ENCODE measurements at regions not wholly inside any gene's neighbourhood (a gene's known extent, or its start where the extent isn't known, plus 50 kb on each side); places are given as distances from the start of the nearest gene placed in this dataset.

- no peak for DNase-seq
These were observed 907.6 kb downstream of the TFAP2A start for GRCh38 chr6:9507136-9507895.

GRCh38 chr6:9504191-9504590 lies 910.7 kb downstream of the TFAP2A start:
- no peak for DNase-seq

- no peak for DNase-seq
These were observed 911.6 kb downstream of the TFAP2A start for GRCh38 chr6:9503111-9503761.

GRCh38 chr6:9499709-9500108 lies 915.2 kb downstream of the TFAP2A start:
- DNase-seq, result no peak

GRCh38 chr6:9496837-9497236 lies 918.0 kb downstream of the TFAP2A start:
- DNase-seq, result no peak

- DNase-seq, result no peak
These were observed 920.0 kb downstream of the TFAP2A start for GRCh38 chr6:9494864-9495263.

GRCh38 chr6:9492790-9493189 lies 922.1 kb downstream of the TFAP2A start:
- DNase-seq, result no peak

GRCh38 chr6:9487128-9487527 lies 927.7 kb downstream of the TFAP2A start:
- no peak for DNase-seq

GRCh38 chr6:9485992-9486391 lies 928.9 kb downstream of the TFAP2A start:
- DNase-seq, result no peak

- no peak for DNase-seq
These were observed 930.2 kb downstream of the TFAP2A start for GRCh38 chr6:9484686-9485085.

- no peak for DNase-seq
These were observed 930.8 kb downstream of the TFAP2A start for GRCh38 chr6:9484091-9484490.

- no peak for DNase-seq
These were observed 932.7 kb downstream of the TFAP2A start for GRCh38 chr6:9482030-9482738.

- no peak for DNase-seq
These were observed 933.4 kb downstream of the TFAP2A start for GRCh38 chr6:9481292-9482029.

- no peak for DNase-seq
These were observed 946.6 kb downstream of the TFAP2A start for GRCh38 chr6:9468277-9468676.

- DNase-seq, result no peak
These were observed 947.1 kb downstream of the TFAP2A start for GRCh38 chr6:9467741-9468140.

GRCh38 chr6:9464583-9464982 lies 950.3 kb downstream of the TFAP2A start:
- no peak for DNase-seq

GRCh38 chr6:9463311-9463710 lies 951.6 kb downstream of the TFAP2A start:
- DNase-seq, result no peak

GRCh38 chr6:9461188-9461587 lies 953.7 kb downstream of the TFAP2A start:
- no peak for DNase-seq

- DNase-seq, result no peak
These were observed 956.5 kb downstream of the TFAP2A start for GRCh38 chr6:9458424-9458823.

- DNase-seq, result no peak
These were observed 958.8 kb downstream of the TFAP2A start for GRCh38 chr6:9455864-9456658.

- DNase-seq, result no peak
These were observed 975.1 kb downstream of the TFAP2A start for GRCh38 chr6:9439621-9440330.

- no peak for DNase-seq
These were observed 977.0 kb downstream of the TFAP2A start for GRCh38 chr6:9437836-9438235.
